Nephron progenitor cell (in vitro differentiated cells): ENCODE measurements at regions not wholly inside any gene's neighbourhood (a gene's known extent, or its start where the extent isn't known, plus 50 kb on each side); places are given as distances from the start of the nearest gene placed in this dataset.

Experiments
- DNase-seq: peaks from one replicate; pipeline ENCODE4 v3.0.0; 2021
- H3K27ac Mint-ChIP-seq: 2 replicates; pipeline ENCODE4 v1.8.0; 2021; ENCODE audit warnings: mild to moderate bottlenecking, moderate library complexity, mixed read lengths
- H3K27me3 Mint-ChIP-seq: 2 replicates; pipeline ENCODE4 v1.8.0; 2021; ENCODE audit warnings: mild to moderate bottlenecking, low read depth, mixed read lengths; ENCODE audit not compliant: poor library complexity
- H3K36me3 Mint-ChIP-seq: 2 replicates; pipeline ENCODE4 v1.8.0; 2021; ENCODE audit warnings: low read depth, mixed read lengths
- H3K4me1 Mint-ChIP-seq: 2 replicates; pipeline ENCODE4 v1.8.0; 2021; ENCODE audit warnings: mixed read lengths
- H3K4me3 Mint-ChIP-seq: 2 replicates; pipeline ENCODE4 v1.8.0; 2021; ENCODE audit warnings: mild to moderate bottlenecking, moderate library complexity, mixed read lengths
- H3K9me3 Mint-ChIP-seq: 2 replicates; pipeline ENCODE4 v1.8.0; 2021; ENCODE audit warnings: mild to moderate bottlenecking, moderate library complexity, mixed read lengths
- TF ChIP-seq, protein P1 (sequence below): fragments of 200-600 bp; sonication (generic); IDR thresholded peaks from 2 replicates; pipeline ENCODE4 v1.5.0; 2021; ENCODE audit warnings: antibody characterized with exemption

DNA sequence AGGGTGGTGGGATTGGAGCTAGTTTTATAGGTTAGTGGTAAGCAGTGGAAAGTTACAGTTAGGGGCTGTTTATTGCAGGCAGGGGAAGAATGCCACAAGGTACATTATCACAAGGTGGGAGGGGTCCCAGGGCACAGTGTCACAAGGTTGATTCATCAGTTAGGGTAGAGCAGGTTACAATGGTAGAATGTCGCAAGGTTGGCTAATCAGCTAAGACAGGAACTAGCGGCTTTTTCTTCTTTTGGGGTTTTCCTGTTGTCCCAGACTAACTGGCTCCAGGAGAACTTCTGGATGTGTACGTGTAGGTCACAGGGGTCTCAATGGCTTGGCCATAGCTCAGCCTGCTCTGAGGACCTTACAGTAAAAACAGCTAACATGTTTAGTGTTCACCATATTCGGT is 1221.1 kb downstream of the SLITRK1 start:
- H3K36me3 Mint-ChIP-seq: no peaks in the 10 kb centered on the region
- peaks cover 4% of the 10 kb centered on the region for H3K4me1 Mint-ChIP-seq
- no peaks in the 10 kb centered on the region for H3K9me3 Mint-ChIP-seq
- no peak for DNase-seq
- no peak overlapping the region for H3K4me3 Mint-ChIP-seq
- TF ChIP-seq, protein P1, sequence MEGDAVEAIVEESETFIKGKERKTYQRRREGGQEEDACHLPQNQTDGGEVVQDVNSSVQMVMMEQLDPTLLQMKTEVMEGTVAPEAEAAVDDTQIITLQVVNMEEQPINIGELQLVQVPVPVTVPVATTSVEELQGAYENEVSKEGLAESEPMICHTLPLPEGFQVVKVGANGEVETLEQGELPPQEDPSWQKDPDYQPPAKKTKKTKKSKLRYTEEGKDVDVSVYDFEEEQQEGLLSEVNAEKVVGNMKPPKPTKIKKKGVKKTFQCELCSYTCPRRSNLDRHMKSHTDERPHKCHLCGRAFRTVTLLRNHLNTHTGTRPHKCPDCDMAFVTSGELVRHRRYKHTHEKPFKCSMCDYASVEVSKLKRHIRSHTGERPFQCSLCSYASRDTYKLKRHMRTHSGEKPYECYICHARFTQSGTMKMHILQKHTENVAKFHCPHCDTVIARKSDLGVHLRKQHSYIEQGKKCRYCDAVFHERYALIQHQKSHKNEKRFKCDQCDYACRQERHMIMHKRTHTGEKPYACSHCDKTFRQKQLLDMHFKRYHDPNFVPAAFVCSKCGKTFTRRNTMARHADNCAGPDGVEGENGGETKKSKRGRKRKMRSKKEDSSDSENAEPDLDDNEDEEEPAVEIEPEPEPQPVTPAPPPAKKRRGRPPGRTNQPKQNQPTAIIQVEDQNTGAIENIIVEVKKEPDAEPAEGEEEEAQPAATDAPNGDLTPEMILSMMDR: no peak
- H3K27ac Mint-ChIP-seq: no peak overlapping the region
- H3K27me3 Mint-ChIP-seq: peaks cover 4% of the 10 kb centered on the region

DNA sequence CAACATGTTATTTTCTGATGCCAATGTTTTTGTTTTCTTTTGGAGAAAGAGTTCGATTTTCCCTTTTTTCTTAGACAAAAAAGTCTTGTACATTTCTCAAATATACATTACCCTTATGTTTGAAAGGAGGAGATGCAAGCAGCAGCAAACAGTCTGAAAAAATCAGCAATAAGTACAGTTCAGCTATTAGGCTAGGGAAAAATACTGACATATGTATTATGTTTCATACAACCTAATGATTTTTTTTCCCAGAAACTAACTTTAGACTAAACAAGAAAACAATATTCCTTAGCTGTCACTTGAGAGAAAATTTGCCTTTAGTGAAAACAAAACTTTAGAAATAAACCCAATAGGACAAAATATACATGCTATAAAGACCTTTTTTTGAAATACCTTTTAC is 1223.5 kb downstream of the SLITRK1 start:
- Mint-ChIP-seq H3K4me3 (no peak overlapping the region), H3K9me3 (no peaks in the 10 kb centered on the region), H3K27ac (no peak overlapping the region), H3K4me1 (peaks cover 4% of the 10 kb centered on the region), H3K36me3 (no peaks in the 10 kb centered on the region), H3K27me3 (peaks cover 4% of the 10 kb centered on the region)
- TF ChIP-seq, protein P1: no peak
- DNase-seq: no peak

DNA sequence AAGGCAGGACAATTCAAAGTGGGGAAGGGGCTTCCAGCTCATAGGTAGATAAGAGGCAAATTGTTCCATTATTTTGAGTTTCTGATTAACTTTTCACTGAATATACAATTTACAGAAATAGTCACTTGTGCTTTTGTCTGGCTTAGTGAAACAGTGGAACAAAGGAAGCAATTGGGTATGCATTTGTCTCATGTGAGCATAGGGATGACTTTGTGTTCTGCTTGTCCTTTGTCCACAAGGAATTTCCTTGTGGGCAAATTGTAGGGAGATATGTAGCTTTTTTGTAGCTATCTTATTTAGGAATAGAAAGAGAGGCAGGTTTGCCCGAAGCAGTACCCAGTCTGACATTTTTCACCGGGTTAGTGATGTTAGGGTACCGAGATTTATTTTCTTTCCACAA is 1224.8 kb downstream of the SLITRK1 start:
- DNase-seq: no peak
- TF ChIP-seq, protein P1: no peak
- H3K9me3 Mint-ChIP-seq: no peaks in the 10 kb centered on the region
- H3K27ac Mint-ChIP-seq: no peak overlapping the region
- H3K4me1 Mint-ChIP-seq: peaks cover 4% of the 10 kb centered on the region
- H3K36me3 Mint-ChIP-seq: no peaks in the 10 kb centered on the region
- no peak overlapping the region for H3K4me3 Mint-ChIP-seq
- peaks cover 4% of the 10 kb centered on the region for H3K27me3 Mint-ChIP-seq

DNA sequence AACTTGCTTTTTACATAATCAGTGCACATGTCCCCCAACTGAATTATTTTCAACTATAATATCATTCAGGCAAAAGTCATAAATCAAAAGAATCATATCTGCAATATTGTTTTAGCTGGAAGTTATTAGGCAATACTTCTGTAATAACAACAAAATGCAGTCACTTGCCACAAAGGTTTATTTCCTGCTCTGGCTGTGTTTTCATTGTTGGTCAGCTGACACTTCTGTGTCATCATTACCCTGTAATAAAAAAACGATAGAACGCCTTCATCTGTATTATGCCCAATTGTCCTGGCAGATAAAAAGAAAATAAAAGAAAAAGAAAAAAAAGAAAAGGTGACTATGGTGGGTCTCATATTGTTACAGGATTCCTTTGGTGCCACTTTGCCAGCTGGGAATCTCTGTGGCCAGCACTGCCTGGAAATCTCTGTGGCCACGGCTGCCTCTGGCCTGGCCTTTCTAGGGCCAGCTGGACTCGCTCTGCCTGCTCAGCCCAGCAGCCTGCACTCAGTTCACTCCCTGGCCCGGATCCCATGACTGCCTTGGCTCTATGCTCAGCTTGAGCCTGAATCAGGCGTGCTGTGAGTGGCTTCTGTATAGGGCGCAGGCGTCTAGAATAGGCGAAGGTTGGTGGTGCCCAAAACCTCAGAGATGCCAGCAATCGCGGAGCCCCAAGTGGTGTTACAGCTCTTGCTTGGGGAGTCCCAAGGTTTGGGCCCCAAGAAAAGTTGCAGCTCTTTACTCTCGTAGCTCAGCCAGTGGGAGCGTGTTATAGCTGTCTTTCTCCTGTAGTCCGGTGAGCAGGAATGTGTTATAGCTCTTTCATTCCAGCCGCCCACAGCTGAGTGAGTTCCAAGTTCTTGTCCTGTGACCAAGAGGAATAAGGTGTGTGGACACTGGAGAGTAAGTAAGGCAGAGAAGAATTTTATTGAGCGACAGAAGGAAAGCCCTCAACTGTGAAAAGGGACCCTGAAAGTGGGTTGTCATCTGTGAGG is 1227.1 kb downstream of the SLITRK1 start:
- H3K36me3 Mint-ChIP-seq: no peaks in the 10 kb centered on the region
- no peaks in the 10 kb centered on the region for H3K9me3 Mint-ChIP-seq
- no peak overlapping the region for H3K4me3 Mint-ChIP-seq
- no peak overlapping the region for H3K27ac Mint-ChIP-seq
- DNase-seq: no peak
- no peaks in the 10 kb centered on the region for H3K4me1 Mint-ChIP-seq
- H3K27me3 Mint-ChIP-seq: peaks cover 4% of the 10 kb centered on the region
- TF ChIP-seq, protein P1: no peak

DNA sequence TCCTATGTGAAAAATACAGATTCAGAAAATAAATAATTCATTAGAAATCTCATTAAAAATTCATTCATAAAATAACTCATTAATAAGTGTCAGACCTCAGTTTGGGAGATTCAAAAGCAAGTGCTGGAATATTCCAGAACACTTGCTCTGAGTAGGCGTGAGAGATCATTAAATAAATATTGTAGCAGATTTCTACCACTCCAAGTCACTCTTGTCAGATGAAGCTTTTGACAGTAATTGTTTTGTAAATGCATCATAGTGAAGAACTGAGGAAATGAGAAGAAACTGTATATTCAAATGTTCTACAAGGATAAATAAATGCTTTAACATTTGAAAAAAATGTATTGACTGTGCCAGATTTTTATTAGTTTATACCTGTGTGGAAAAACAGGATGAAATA is 1228.1 kb downstream of the SLITRK1 start:
- H3K4me3 Mint-ChIP-seq: no peak overlapping the region
- no peak overlapping the region for H3K27ac Mint-ChIP-seq
- no peaks in the 10 kb centered on the region for H3K27me3 Mint-ChIP-seq
- no peaks in the 10 kb centered on the region for H3K4me1 Mint-ChIP-seq
- H3K36me3 Mint-ChIP-seq: no peaks in the 10 kb centered on the region
- no peak for DNase-seq
- H3K9me3 Mint-ChIP-seq: no peaks in the 10 kb centered on the region
- TF ChIP-seq, protein P1: no peak

DNA sequence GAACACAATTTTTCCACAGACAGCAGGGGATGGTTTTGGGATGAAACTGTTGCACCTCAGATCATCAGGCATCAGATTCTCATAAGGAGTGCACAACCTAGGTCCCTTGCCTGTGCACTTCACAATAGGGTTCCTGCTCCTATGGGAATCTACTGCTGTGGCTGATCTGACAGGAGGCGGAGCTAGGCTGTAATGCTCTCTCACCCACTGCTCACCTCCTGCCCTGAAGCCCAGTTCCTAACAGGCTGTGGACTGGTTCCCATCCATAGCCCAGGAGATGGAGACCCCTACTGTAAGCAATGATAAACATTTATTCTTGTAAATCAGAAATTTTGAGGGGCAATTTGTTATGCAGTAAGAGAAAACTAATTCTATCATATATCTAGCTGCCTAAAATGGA is 1234.7 kb downstream of the SLITRK1 start:
- Mint-ChIP-seq H3K9me3 (no peaks in the 10 kb centered on the region), H3K4me3 (no peak overlapping the region), H3K27me3 (no peaks in the 10 kb centered on the region), H3K27ac (no peak overlapping the region), H3K4me1 (no peaks in the 10 kb centered on the region), H3K36me3 (no peaks in the 10 kb centered on the region)
- TF ChIP-seq, protein P1: no peak
- no peak for DNase-seq
